ENCODE measurements at regions not wholly inside any gene's neighbourhood (a gene's known extent, or its start where the extent isn't known, plus 50 kb on each side); places are given as distances from the start of the nearest gene placed in this dataset.

DNA sequence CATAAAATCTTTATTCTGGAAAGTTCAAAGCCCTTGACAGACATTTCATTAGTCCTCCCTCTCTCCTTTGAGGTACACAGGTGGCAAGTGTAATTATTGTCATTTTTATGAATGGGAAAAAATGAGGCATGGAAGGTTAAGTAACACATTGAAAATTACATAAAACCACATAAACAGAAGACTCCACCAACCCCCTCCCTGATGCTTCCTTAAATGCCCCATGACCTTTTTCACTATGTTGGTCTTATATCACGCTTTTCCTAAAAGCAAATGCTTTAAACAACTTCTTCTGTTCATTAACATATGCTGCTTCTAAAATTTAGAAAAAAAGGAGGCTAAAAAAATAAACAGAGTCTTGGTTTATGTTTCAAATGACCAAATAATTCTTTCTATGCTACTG is 648.4 kb downstream of the PTPRC start:
- Histone ChIP-seq H3K4me3 (ENCODE audit: low read depth, low read length, poor library complexity, severe bottlenecking) (no peak overlapping the region), H3K79me2 (ENCODE audit: insufficient read depth, low read length) (no peaks in the 10 kb centered on the region), H3K4me1 (ENCODE audit: insufficient read depth, low read length, severe bottlenecking) (peaks cover 63% of the 10 kb centered on the region), H3K9me3 (ENCODE audit: low read length) (no peaks in the 10 kb centered on the region), H3K9me2 (ENCODE audit: low read depth, low read length) (no peaks in the 10 kb centered on the region), H3K9ac (ENCODE audit: low read length) (no peak overlapping the region), H3K27ac (ENCODE audit: low read depth, low read length, poor library complexity, severe bottlenecking) (peak overlapping the region; percentile 44), H3K4me2 (ENCODE audit: low read length) (no peak overlapping the region), H3K36me3 (ENCODE audit: insufficient read depth, low read length) (no peaks in the 10 kb centered on the region), H3K27me3 (ENCODE audit: insufficient read depth, low read length) (no peaks in the 10 kb centered on the region), H3F3A (ENCODE audit: insufficient read depth, low read length) (no peaks in the 10 kb centered on the region), H4K20me1 (ENCODE audit: insufficient read depth, low read length) (no peaks in the 10 kb centered on the region), H2AFZ (ENCODE audit: low read length) (no peak overlapping the region)
- TF ChIP-seq EZH2 (IDR thresholded peaks at IDR 0.05; ENCODE audit: borderline replicate concordance, low read length): no peak
- TF ChIP-seq, protein P1, sequence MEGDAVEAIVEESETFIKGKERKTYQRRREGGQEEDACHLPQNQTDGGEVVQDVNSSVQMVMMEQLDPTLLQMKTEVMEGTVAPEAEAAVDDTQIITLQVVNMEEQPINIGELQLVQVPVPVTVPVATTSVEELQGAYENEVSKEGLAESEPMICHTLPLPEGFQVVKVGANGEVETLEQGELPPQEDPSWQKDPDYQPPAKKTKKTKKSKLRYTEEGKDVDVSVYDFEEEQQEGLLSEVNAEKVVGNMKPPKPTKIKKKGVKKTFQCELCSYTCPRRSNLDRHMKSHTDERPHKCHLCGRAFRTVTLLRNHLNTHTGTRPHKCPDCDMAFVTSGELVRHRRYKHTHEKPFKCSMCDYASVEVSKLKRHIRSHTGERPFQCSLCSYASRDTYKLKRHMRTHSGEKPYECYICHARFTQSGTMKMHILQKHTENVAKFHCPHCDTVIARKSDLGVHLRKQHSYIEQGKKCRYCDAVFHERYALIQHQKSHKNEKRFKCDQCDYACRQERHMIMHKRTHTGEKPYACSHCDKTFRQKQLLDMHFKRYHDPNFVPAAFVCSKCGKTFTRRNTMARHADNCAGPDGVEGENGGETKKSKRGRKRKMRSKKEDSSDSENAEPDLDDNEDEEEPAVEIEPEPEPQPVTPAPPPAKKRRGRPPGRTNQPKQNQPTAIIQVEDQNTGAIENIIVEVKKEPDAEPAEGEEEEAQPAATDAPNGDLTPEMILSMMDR (IDR thresholded peaks at IDR 0.05; ENCODE audit: low read length): no peak

DNA sequence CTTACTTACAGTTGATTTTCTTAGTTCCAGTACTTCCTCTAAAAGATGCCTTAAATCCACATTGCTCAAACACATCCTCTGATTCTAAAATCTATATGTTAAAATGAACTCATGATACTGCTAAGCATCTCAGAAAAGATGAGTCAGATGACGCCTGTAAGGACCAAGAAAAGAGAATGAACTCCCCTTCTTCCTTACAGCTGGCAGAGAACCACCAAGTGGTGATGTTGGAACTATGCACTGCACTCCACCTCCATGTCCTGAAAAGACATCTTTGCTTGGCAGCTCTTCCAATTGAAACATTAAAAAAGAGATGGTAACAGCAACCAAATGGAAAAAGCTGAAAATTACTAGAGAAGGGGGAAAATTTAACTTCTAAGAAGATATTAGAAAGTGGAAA is 648.8 kb downstream of the PTPRC start:
- Histone ChIP-seq H4K20me1 (ENCODE audit: insufficient read depth, low read length) (no peaks in the 10 kb centered on the region), H2AFZ (ENCODE audit: low read length) (no peak overlapping the region), H3F3A (ENCODE audit: insufficient read depth, low read length) (no peaks in the 10 kb centered on the region), H3K27ac (ENCODE audit: low read depth, low read length, poor library complexity, severe bottlenecking) (peak overlapping the region; percentile 9), H3K4me2 (ENCODE audit: low read length) (no peak overlapping the region), H3K9me3 (ENCODE audit: low read length) (no peaks in the 10 kb centered on the region), H3K36me3 (ENCODE audit: insufficient read depth, low read length) (no peaks in the 10 kb centered on the region), H3K27me3 (ENCODE audit: insufficient read depth, low read length) (no peaks in the 10 kb centered on the region), H3K79me2 (ENCODE audit: insufficient read depth, low read length) (no peaks in the 10 kb centered on the region), H3K4me1 (ENCODE audit: insufficient read depth, low read length, severe bottlenecking) (peaks cover 61% of the 10 kb centered on the region), H3K9ac (ENCODE audit: low read length) (no peak overlapping the region), H3K4me3 (ENCODE audit: low read depth, low read length, poor library complexity, severe bottlenecking) (no peak overlapping the region), H3K9me2 (ENCODE audit: low read depth, low read length) (no peaks in the 10 kb centered on the region)
- TF ChIP-seq EZH2 (IDR thresholded peaks at IDR 0.05; ENCODE audit: borderline replicate concordance, low read length): no peak
- TF ChIP-seq, protein P1 (IDR thresholded peaks at IDR 0.05; ENCODE audit: low read length): 0 out of 2 replicates have a peak, but pooled peaks have one; percentile 10

DNA sequence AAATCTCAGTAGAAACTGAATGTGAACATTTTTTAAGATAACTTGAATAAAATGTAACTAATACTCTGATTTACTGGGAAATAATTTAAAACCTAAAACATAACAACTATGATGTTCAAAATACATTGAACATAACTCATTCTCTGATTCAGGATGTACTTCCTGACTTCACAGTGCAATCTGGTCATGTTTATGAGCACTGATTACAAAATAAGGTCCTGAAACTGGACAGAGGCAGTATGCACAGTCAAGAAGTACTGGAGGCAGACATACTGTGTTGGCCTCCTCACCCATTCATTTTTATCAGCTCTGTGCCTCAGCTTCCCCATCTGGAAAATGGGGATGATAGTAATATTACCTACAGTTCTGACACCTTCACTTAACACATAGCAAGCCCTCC is 651.3 kb downstream of the PTPRC start:
- Histone ChIP-seq H3K4me1 (ENCODE audit: insufficient read depth, low read length, severe bottlenecking) (peaks cover 62% of the 10 kb centered on the region), H4K20me1 (ENCODE audit: insufficient read depth, low read length) (no peaks in the 10 kb centered on the region), H3K79me2 (ENCODE audit: insufficient read depth, low read length) (no peaks in the 10 kb centered on the region), H3K27me3 (ENCODE audit: insufficient read depth, low read length) (no peaks in the 10 kb centered on the region), H2AFZ (ENCODE audit: low read length) (no peak overlapping the region), H3K4me3 (ENCODE audit: low read depth, low read length, poor library complexity, severe bottlenecking) (no peak overlapping the region), H3K27ac (ENCODE audit: low read depth, low read length, poor library complexity, severe bottlenecking) (no peak overlapping the region), H3K9ac (ENCODE audit: low read length) (no peak overlapping the region), H3K36me3 (ENCODE audit: insufficient read depth, low read length) (no peaks in the 10 kb centered on the region), H3K9me3 (ENCODE audit: low read length) (no peaks in the 10 kb centered on the region), H3K4me2 (ENCODE audit: low read length) (no peak overlapping the region), H3F3A (ENCODE audit: insufficient read depth, low read length) (no peaks in the 10 kb centered on the region), H3K9me2 (ENCODE audit: low read depth, low read length) (no peaks in the 10 kb centered on the region)
- TF ChIP-seq, protein P1 (IDR thresholded peaks at IDR 0.05; ENCODE audit: low read length): no peak

Measured in OCI-LY1 (cell line).